ENCODE measurements at regions not wholly inside any gene's neighbourhood (a gene's known extent, or its start where the extent isn't known, plus 50 kb on each side); places are given as distances from the start of the nearest gene placed in this dataset.
A peak's percentile ranks its signal among the peaks of the same experiment; 100 is the strongest.

DNA sequence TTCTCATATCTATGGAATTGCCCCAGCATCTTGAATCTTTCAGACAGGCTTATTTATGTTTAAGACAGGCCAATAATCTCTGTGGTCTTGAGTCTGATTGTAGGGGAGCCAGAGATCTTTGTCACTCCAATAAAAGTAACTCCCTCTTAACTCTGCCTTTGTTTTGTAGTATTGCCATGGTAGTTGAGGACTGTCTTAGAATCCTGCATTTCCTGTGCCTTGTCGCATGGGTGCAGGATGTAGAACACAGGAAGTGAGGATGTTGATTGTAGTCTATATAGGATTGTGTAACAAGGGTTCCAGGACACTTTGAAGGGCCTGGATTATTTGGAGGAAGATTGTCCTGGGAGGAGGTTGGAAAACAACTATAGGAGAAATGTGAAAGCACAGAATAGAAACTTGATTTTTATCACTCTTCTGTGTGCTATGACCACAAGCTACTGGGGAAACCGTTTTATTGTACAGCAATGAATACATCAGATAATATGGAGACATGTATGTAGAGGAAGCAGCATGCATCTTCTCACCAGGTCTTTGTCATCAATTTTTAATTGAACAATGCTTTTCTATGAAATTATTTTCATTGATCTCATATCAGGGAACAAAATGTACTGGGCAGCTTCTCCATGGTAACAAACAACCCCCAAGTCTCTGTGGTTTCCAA is 411.7 kb downstream of the FGF9 start:
- H3K27ac ChIP-seq (ENCODE audit: low read depth, low read length): no peak overlapping the region
- H3K36me3 ChIP-seq (ENCODE audit: control insufficient read depth in 3 of 3, insufficient read depth in 3 of 3, low read length in 3 of 3): no peaks in the 10 kb centered on the region
- no peak overlapping the region for H3K9ac ChIP-seq (ENCODE audit: low read depth in 1 of 3, low read length in 3 of 3)
- no peaks in the 10 kb centered on the region for H3K9me3 ChIP-seq (ENCODE audit: control insufficient read depth in 3 of 3, low read length in 3 of 3)
- H3K4me1 ChIP-seq (ENCODE audit: control insufficient read depth in 3 of 3, insufficient read depth in 3 of 3, low read length in 3 of 3): no peaks in the 10 kb centered on the region
- no peak overlapping the region for H3K4me3 ChIP-seq (ENCODE audit: low read length in 3 of 3)
- peaks cover 0 to 3% (median 2%) of the 10 kb centered on the region in 3 donors for H3K27me3 ChIP-seq (ENCODE audit: control insufficient read depth in 3 of 3, insufficient read depth in 3 of 3, low read length in 3 of 3)

DNA sequence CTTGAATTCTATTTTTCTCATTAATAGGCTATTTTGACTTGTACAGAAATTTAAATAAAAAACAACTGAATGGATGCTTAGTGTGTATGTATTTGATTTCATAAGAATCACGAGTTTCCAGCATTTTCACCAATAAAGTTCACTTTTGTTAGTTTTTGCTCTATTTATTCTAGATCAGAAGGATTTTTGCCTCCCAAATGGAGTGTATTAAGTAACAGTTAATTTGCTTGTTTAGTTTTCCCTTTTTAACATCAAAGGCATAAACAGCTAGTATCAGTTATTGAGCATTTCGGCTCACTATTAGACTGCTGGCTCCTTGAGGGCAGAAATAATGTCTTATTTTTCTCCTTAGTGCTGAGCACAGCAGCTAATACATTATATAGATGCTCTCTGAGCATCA is 414.1 kb downstream of the FGF9 start:
- H3K9me3 ChIP-seq (ENCODE audit: control insufficient read depth in 3 of 3, low read length in 3 of 3): no peaks in the 10 kb centered on the region
- H3K27ac ChIP-seq (ENCODE audit: low read depth, low read length): no peak overlapping the region
- no peak overlapping the region for H3K4me3 ChIP-seq (ENCODE audit: low read length in 3 of 3)
- peaks cover 0 to 3% (median 2%) of the 10 kb centered on the region in 3 donors for H3K27me3 ChIP-seq (ENCODE audit: control insufficient read depth in 3 of 3, insufficient read depth in 3 of 3, low read length in 3 of 3)
- H3K36me3 ChIP-seq (ENCODE audit: control insufficient read depth in 3 of 3, insufficient read depth in 3 of 3, low read length in 3 of 3): no peaks in the 10 kb centered on the region
- no peak overlapping the region for H3K9ac ChIP-seq (ENCODE audit: low read depth in 1 of 3, low read length in 3 of 3)
- H3K4me1 ChIP-seq (ENCODE audit: control insufficient read depth in 3 of 3, insufficient read depth in 3 of 3, low read length in 3 of 3): no peaks in the 10 kb centered on the region

DNA sequence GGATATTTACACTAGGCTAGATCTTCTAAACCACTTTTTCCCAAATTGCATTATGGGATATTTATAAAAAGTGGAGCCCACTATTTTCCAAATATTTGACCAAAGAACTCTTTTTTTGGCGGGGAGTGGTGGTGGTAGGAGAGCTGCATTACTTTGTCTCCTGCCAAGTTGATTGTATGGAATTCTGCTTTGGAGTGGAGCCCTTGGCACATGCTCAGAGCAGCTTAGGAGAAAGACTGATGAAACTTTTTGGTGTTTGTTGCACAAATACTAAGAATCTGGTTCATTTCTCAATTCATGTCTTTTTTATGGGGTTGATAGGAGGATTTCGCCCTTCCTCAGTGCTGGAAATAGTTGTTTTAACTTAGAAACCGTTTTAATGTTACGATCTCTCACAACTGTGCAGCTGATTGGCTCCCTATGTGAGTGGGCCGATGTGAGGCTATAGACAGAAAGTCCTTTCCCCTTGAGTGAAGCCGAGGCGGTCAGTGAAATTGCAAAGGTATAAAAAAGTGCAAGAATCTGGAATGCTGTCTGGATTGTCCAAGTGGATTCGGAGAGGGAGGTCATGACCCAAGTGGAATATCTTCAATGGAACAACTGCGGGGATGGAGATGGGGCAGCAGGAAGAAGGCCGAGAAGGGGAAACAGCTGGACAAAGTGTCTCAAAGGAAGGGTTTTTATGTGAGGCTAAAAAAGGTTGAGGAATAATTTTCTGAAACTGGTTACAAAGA is 415.9 kb downstream of the FGF9 start:
- Histone ChIP-seq H3K4me3 (ENCODE audit: low read length in 3 of 3) (no peak overlapping the region), H3K27ac (ENCODE audit: low read depth, low read length) (no peak overlapping the region), H3K36me3 (ENCODE audit: control insufficient read depth in 3 of 3, insufficient read depth in 3 of 3, low read length in 3 of 3) (no peaks in the 10 kb centered on the region), H3K9ac (ENCODE audit: low read depth in 1 of 3, low read length in 3 of 3) (no peak overlapping the region), H3K27me3 (ENCODE audit: control insufficient read depth in 3 of 3, insufficient read depth in 3 of 3, low read length in 3 of 3) (peaks cover 0 to 3% (median 2%) of the 10 kb centered on the region in 3 donors), H3K9me3 (ENCODE audit: control insufficient read depth in 3 of 3, low read length in 3 of 3) (no peaks in the 10 kb centered on the region), H3K4me1 (ENCODE audit: control insufficient read depth in 3 of 3, insufficient read depth in 3 of 3, low read length in 3 of 3) (no peaks in the 10 kb centered on the region)

DNA sequence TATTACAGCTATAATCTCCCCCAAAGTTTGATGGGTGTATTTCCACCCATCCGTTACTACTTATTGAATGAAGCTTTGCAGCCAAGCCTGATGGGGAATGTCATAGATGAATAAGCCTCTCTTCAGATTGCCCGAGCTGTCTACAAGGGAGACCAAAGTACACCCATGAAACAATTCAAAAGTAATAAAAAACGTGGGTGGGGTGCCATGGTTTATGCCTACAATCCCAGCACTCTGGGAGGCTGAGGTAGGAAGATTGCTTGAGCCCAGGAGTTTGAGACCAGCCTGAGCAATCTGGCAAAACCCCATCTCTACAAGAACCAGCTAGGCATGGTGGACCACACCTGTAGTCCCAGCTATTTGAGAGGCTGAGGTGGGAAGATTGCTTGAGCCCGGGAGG is 419.2 kb downstream of the FGF9 start:
- no peaks in the 10 kb centered on the region for H3K4me1 ChIP-seq (ENCODE audit: control insufficient read depth in 3 of 3, insufficient read depth in 3 of 3, low read length in 3 of 3)
- no peaks in the 10 kb centered on the region for H3K27me3 ChIP-seq (ENCODE audit: control insufficient read depth in 3 of 3, insufficient read depth in 3 of 3, low read length in 3 of 3)
- no peak overlapping the region for H3K4me3 ChIP-seq (ENCODE audit: low read length in 3 of 3)

DNA sequence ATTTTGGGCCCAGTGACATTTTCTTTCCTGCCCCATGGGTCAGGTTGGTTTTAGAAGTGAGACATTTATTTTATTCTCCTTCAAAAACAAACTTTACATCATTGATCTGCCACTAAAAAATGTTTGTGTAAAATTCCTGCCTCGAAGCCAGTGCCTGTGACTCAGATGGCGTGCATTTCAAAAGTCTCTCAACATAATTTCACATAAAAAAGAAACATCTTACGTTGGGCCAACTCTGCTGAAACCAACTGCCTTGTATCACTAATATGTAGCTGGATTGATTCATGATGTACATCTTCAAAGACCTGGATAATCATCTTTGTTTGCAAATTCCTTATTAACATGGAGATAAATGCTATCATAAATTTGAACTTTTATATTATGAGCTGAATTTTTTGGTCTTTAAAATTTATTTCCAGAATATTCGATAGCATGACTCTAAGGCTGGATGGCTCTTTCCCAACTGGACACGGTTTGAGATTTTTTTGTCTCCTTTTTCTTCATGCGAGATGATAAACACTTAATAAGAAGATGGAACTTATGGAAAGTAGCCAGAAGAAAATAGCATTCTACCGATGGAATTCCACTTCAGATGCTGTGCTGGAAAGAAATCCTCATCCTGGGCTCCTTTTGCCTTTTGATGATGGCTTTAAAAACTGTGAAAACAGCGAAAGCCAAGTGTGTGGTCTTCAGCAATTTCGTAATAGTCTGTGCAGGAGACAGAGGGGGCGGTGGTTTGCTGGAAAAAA is 420.5 kb downstream of the FGF9 start:
- no peak overlapping the region for H3K9ac ChIP-seq (ENCODE audit: low read depth in 1 of 3, low read length in 3 of 3)
- H3K27ac ChIP-seq (ENCODE audit: low read depth, low read length): peak overlapping the region; percentile 44

More for the DNA sequence above, 419.2 kb downstream of the FGF9 start:
- Histone ChIP-seq H3K9me3 (ENCODE audit: control insufficient read depth in 3 of 3, low read length in 3 of 3) (no peaks in the 10 kb centered on the region), H3K9ac (ENCODE audit: low read depth in 1 of 3, low read length in 3 of 3) (no peak overlapping the region), H3K27ac (ENCODE audit: low read depth, low read length) (no peak overlapping the region), H3K36me3 (ENCODE audit: control insufficient read depth in 3 of 3, insufficient read depth in 3 of 3, low read length in 3 of 3) (no peaks in the 10 kb centered on the region)

DNA sequence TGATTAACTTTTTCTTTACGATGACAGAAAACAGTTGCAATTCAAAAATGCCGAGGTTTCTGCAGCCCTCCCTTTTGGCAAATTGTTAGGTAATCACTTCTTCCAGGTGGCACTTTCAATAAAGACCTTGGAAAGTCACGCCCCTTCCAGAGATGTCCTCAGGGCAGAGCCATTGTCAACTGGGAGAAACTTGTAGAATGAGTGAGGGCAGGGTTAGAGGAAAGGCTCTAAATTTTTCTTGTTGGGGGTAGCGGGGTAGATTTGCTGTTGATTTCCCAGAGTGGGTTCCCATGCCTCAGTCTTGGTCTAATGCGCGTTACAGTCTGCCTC is 421.1 kb downstream of the FGF9 start:
- Histone ChIP-seq H3K9ac (ENCODE audit: low read depth in 1 of 3, low read length in 3 of 3) (no peak overlapping the region), H3K36me3 (ENCODE audit: control insufficient read depth in 3 of 3, insufficient read depth in 3 of 3, low read length in 3 of 3) (no peaks in the 10 kb centered on the region), H3K9me3 (ENCODE audit: control insufficient read depth in 3 of 3, low read length in 3 of 3) (no peaks in the 10 kb centered on the region), H3K27ac (ENCODE audit: low read depth, low read length) (no peak overlapping the region), H3K27me3 (ENCODE audit: control insufficient read depth in 3 of 3, insufficient read depth in 3 of 3, low read length in 3 of 3) (no peaks in the 10 kb centered on the region), H3K4me3 (ENCODE audit: low read length in 3 of 3) (no peak overlapping the region), H3K4me1 (ENCODE audit: control insufficient read depth in 3 of 3, insufficient read depth in 3 of 3, low read length in 3 of 3) (no peaks in the 10 kb centered on the region)

More for the DNA sequence above, 420.5 kb downstream of the FGF9 start:
- Histone ChIP-seq H3K4me1 (ENCODE audit: control insufficient read depth in 3 of 3, insufficient read depth in 3 of 3, low read length in 3 of 3) (no peaks in the 10 kb centered on the region), H3K4me3 (ENCODE audit: low read length in 3 of 3) (no peak overlapping the region), H3K9me3 (ENCODE audit: control insufficient read depth in 3 of 3, low read length in 3 of 3) (no peaks in the 10 kb centered on the region), H3K36me3 (ENCODE audit: control insufficient read depth in 3 of 3, insufficient read depth in 3 of 3, low read length in 3 of 3) (no peaks in the 10 kb centered on the region), H3K27me3 (ENCODE audit: control insufficient read depth in 3 of 3, insufficient read depth in 3 of 3, low read length in 3 of 3) (no peaks in the 10 kb centered on the region)

DNA sequence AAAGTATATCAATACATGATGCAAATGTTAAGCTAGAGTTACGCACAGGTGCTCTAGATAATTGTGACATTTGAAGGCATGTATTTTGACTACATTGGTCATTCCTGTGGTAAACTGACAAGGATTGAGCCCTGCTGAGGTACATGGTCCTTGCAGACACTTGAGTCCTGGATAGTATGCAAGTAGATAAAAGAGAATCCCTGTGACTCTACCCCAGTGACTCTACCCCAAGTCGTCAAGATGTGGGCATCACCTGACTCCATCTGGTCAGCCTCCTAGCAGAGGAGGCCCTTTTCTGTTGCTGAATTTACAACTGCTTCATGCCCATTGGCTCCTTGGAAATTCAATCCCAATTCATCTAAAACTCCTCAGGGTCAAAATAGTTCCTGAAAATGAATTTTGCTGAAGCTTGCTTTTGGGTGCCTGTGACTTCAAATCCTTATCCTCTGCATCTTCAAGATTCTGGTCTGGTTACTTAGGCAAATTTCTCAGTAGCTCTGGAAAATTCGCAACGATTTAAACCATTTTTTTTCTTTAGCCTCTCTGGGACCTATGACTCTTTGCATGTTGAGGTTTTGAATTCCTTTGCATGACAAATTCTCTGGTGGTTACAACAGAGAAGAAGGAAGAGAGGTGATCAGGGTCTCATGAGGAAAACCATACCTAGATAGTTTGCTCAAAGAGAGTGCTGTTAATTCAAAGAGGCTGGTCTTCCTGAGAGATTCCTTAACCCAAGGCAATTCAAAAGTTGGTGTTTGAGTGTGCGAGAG is 422.1 kb downstream of the FGF9 start:
- Histone ChIP-seq H3K4me3 (ENCODE audit: low read length in 3 of 3) (no peak overlapping the region), H3K4me1 (ENCODE audit: control insufficient read depth in 3 of 3, insufficient read depth in 3 of 3, low read length in 3 of 3) (no peaks in the 10 kb centered on the region), H3K9ac (ENCODE audit: low read depth in 1 of 3, low read length in 3 of 3) (no peak overlapping the region)

DNA sequence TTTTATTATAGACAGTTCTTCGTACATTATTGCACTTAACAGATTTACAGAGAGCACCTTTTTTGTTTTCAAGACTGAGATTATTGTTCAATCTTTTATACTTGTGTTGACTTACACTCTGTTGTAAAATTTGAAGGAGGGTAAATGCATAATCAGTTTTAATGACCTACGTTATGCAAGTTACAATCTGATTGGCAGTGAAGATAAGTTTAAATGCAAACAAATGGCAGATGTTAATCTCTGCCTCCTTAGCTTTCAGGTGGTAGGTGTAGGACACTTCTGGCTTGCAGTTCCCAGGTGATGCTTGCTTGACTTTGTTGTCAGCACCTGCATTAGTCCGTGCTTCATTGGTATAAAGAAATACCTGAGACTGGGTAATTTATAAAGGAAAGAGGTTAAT is 424.9 kb downstream of the FGF9 start:
- H3K27me3 ChIP-seq (ENCODE audit: control insufficient read depth in 3 of 3, insufficient read depth in 3 of 3, low read length in 3 of 3): no peaks in the 10 kb centered on the region
- no peak overlapping the region for H3K27ac ChIP-seq (ENCODE audit: low read depth, low read length)
- no peaks in the 10 kb centered on the region for H3K4me1 ChIP-seq (ENCODE audit: control insufficient read depth in 3 of 3, insufficient read depth in 3 of 3, low read length in 3 of 3)
- no peaks in the 10 kb centered on the region for H3K9me3 ChIP-seq (ENCODE audit: control insufficient read depth in 3 of 3, low read length in 3 of 3)
- H3K36me3 ChIP-seq (ENCODE audit: control insufficient read depth in 3 of 3, insufficient read depth in 3 of 3, low read length in 3 of 3): no peaks in the 10 kb centered on the region
- no peak overlapping the region for H3K4me3 ChIP-seq (ENCODE audit: low read length in 3 of 3)
- no peak overlapping the region for H3K9ac ChIP-seq (ENCODE audit: low read depth in 1 of 3, low read length in 3 of 3)

More for the DNA sequence above, 422.1 kb downstream of the FGF9 start:
- Histone ChIP-seq H3K27ac (ENCODE audit: low read depth, low read length) (no peak overlapping the region), H3K9me3 (ENCODE audit: control insufficient read depth in 3 of 3, low read length in 3 of 3) (no peaks in the 10 kb centered on the region), H3K36me3 (ENCODE audit: control insufficient read depth in 3 of 3, insufficient read depth in 3 of 3, low read length in 3 of 3) (no peaks in the 10 kb centered on the region), H3K27me3 (ENCODE audit: control insufficient read depth in 3 of 3, insufficient read depth in 3 of 3, low read length in 3 of 3) (no peaks in the 10 kb centered on the region)

DNA sequence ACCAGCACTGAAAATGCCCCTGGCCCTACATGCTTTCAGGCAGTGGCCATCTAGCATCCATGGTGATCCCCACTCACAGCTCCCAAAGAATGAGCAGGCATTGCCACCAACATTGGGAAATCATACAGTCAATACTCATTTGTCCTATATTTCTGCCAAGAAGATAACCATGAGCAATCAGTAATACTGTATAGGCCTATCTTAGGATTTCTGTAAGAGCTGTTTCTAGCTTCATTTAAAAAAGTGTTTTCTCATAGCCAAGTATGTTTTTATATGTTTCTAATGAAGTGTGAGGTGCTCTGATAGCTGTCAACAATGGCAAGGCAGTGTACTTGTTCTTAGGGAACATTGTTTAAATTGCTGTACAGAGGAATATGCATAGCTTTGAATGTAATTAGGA is 428.7 kb downstream of the FGF9 start:
- no peak overlapping the region for H3K9ac ChIP-seq (ENCODE audit: low read depth in 1 of 3, low read length in 3 of 3)
- H3K4me3 ChIP-seq (ENCODE audit: low read length in 3 of 3): no peak overlapping the region
- no peak overlapping the region for H3K27ac ChIP-seq (ENCODE audit: low read depth, low read length)
- H3K9me3 ChIP-seq (ENCODE audit: control insufficient read depth in 3 of 3, low read length in 3 of 3): no peaks in the 10 kb centered on the region
- H3K36me3 ChIP-seq (ENCODE audit: control insufficient read depth in 3 of 3, insufficient read depth in 3 of 3, low read length in 3 of 3): no peaks in the 10 kb centered on the region
- H3K4me1 ChIP-seq (ENCODE audit: control insufficient read depth in 3 of 3, insufficient read depth in 3 of 3, low read length in 3 of 3): no peaks in the 10 kb centered on the region
- no peaks in the 10 kb centered on the region for H3K27me3 ChIP-seq (ENCODE audit: control insufficient read depth in 3 of 3, insufficient read depth in 3 of 3, low read length in 3 of 3)

Measured in skeletal muscle tissue (tissue), 3 donors.